ENCODE measurements at regions not wholly inside any gene's neighbourhood (a gene's known extent, or its start where the extent isn't known, plus 50 kb on each side); places are given as distances from the start of the nearest gene placed in this dataset.
A peak's percentile ranks its signal among the peaks of the same experiment; 100 is the strongest.

GRCh38 chr13:70960841-70961443 lies 852.7 kb upstream of the KLHL1 start:
- ATAC-seq (ENCODE audit: insufficient read depth, low read depth) = no peak
- Histone ChIP-seq H3K9ac (ENCODE audit: low read depth, low read length) (no peak overlapping the region), H3K4me2 (ENCODE audit: insufficient read depth, low read length) (no peak overlapping the region), H3K4me3 (ENCODE audit: low read depth in 1 of 2, low read length in 2 of 2) (no peak overlapping the region), H3K36me3 (ENCODE audit: insufficient read depth, low read length) (no peaks in the 10 kb centered on the region), H4K20me1 (ENCODE audit: insufficient read depth, low read length) (no peaks in the 10 kb centered on the region), H3K27ac (ENCODE audit: low read length) (no peak overlapping the region), H3K4me1 (ENCODE audit: insufficient read depth, low read length) (no peaks in the 10 kb centered on the region), H2AFZ (ENCODE audit: low read depth, low read length) (no peak overlapping the region), H3K9me3 (ENCODE audit: insufficient read depth, low read length, severe bottlenecking) (no peaks in the 10 kb centered on the region), H3K27me3 (ENCODE audit: insufficient read depth, low read length, poor library complexity) (no peaks in the 10 kb centered on the region), H3K79me2 (ENCODE audit: insufficient read depth, low read length) (no peaks in the 10 kb centered on the region)
- DNase-seq = no peak
- TF ChIP-seq CTCF (IDR thresholded peaks at IDR 0.05; ENCODE audit: borderline replicate concordance, extremely low read depth, low read length, poor library complexity, severe bottlenecking) (peak; percentile 67), EZH2 (IDR thresholded peaks at IDR 0.05; ENCODE audit: borderline replicate concordance, low read depth, low read length, severe bottlenecking) (no peak)

GRCh38 chr13:70959035-70959775 lies 851.0 kb upstream of the KLHL1 start:
- Histone ChIP-seq H3K4me1 (ENCODE audit: insufficient read depth, low read length) (no peaks in the 10 kb centered on the region), H3K9me3 (ENCODE audit: insufficient read depth, low read length, severe bottlenecking) (no peaks in the 10 kb centered on the region), H3K4me3 (ENCODE audit: low read depth in 1 of 2, low read length in 2 of 2) (no peak overlapping the region), H3K27ac (ENCODE audit: low read length) (no peak overlapping the region), H4K20me1 (ENCODE audit: insufficient read depth, low read length) (no peaks in the 10 kb centered on the region), H3K4me2 (ENCODE audit: insufficient read depth, low read length) (no peak overlapping the region), H2AFZ (ENCODE audit: low read depth, low read length) (no peak overlapping the region), H3K27me3 (ENCODE audit: insufficient read depth, low read length, poor library complexity) (no peaks in the 10 kb centered on the region), H3K79me2 (ENCODE audit: insufficient read depth, low read length) (no peaks in the 10 kb centered on the region), H3K36me3 (ENCODE audit: insufficient read depth, low read length) (no peaks in the 10 kb centered on the region), H3K9ac (ENCODE audit: low read depth, low read length) (no peak overlapping the region)
- TF ChIP-seq EZH2 (IDR thresholded peaks at IDR 0.05; ENCODE audit: borderline replicate concordance, low read depth, low read length, severe bottlenecking) (no peak), CTCF (IDR thresholded peaks at IDR 0.05; ENCODE audit: borderline replicate concordance, extremely low read depth, low read length, poor library complexity, severe bottlenecking) (no peak)
- ATAC-seq (ENCODE audit: insufficient read depth, low read depth) = no peak
- no peak for DNase-seq

GRCh38 chr13:70955887-70956286 lies 847.6 kb upstream of the KLHL1 start:
- no peak for DNase-seq
- Histone ChIP-seq H3K79me2 (ENCODE audit: insufficient read depth, low read length) (no peaks in the 10 kb centered on the region), H4K20me1 (ENCODE audit: insufficient read depth, low read length) (no peaks in the 10 kb centered on the region), H3K27ac (ENCODE audit: low read length) (no peak overlapping the region), H2AFZ (ENCODE audit: low read depth, low read length) (no peak overlapping the region), H3K27me3 (ENCODE audit: insufficient read depth, low read length, poor library complexity) (no peaks in the 10 kb centered on the region), H3K4me3 (ENCODE audit: low read depth in 1 of 2, low read length in 2 of 2) (no peak overlapping the region), H3K36me3 (ENCODE audit: insufficient read depth, low read length) (no peaks in the 10 kb centered on the region), H3K4me2 (ENCODE audit: insufficient read depth, low read length) (no peak overlapping the region), H3K9ac (ENCODE audit: low read depth, low read length) (no peak overlapping the region), H3K9me3 (ENCODE audit: insufficient read depth, low read length, severe bottlenecking) (no peaks in the 10 kb centered on the region), H3K4me1 (ENCODE audit: insufficient read depth, low read length) (no peaks in the 10 kb centered on the region)
- no peak for ATAC-seq (ENCODE audit: insufficient read depth, low read depth)
- no peak for TF ChIP-seq CTCF (IDR thresholded peaks at IDR 0.05; ENCODE audit: borderline replicate concordance, extremely low read depth, low read length, poor library complexity, severe bottlenecking)
- TF ChIP-seq EZH2 (IDR thresholded peaks at IDR 0.05; ENCODE audit: borderline replicate concordance, low read depth, low read length, severe bottlenecking) = no peak

Measured in DND-41 (cell line).